Testis (tissue), 2 donors: ENCODE measurements at regions not wholly inside any gene's neighbourhood (a gene's known extent, or its start where the extent isn't known, plus 50 kb on each side); places are given as distances from the start of the nearest gene placed in this dataset.

ENCODE experiments used
- POLR2A ChIP-seq: fragments of 450-650 bp; IDR thresholded peaks from one replicate; pipeline ENCODE4 v1.6.1; 2017; ENCODE audit warnings: antibody characterized with exemption, mild to moderate bottlenecking, moderate library complexity
- TF ChIP-seq, protein P1 (sequence below), 3 experiments: fragments of 450-650 bp in 2 of 3; fragments of 200-600 bp in 1 of 3; sonication (generic) in 1 of 3; IDR thresholded peaks; one replicate each; pipeline ENCODE4 v1.5.1; 2016 to 2019; ENCODE audit warnings: antibody characterized with exemption in 3 of 3, mild to moderate bottlenecking in 2 of 3, moderate library complexity in 1 of 3

DNA sequence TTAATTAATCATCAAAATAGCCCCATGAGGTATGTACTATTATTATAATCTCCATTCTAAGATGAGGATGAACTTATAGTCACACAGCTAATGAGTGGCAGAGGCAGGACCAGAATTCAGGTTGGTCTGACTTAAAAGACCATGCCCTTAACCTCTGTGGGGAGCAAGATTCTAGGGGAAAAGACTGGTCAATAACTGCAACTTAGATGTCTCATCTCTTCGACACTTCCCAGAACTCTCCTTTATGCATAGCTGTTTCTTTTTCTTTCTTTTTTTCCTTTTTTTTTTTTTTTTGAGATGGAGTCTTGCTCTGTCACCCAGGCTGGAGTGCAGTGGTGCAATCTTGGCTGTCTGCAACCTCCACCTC lies 66.3 kb upstream of the RTN4 start:
- TF ChIP-seq, protein P1, sequence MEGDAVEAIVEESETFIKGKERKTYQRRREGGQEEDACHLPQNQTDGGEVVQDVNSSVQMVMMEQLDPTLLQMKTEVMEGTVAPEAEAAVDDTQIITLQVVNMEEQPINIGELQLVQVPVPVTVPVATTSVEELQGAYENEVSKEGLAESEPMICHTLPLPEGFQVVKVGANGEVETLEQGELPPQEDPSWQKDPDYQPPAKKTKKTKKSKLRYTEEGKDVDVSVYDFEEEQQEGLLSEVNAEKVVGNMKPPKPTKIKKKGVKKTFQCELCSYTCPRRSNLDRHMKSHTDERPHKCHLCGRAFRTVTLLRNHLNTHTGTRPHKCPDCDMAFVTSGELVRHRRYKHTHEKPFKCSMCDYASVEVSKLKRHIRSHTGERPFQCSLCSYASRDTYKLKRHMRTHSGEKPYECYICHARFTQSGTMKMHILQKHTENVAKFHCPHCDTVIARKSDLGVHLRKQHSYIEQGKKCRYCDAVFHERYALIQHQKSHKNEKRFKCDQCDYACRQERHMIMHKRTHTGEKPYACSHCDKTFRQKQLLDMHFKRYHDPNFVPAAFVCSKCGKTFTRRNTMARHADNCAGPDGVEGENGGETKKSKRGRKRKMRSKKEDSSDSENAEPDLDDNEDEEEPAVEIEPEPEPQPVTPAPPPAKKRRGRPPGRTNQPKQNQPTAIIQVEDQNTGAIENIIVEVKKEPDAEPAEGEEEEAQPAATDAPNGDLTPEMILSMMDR (IDR thresholded peaks at IDR 0.05), result no peak
- TF ChIP-seq POLR2A, result no peak
